Fibroblast of mammary gland (primary cell): ENCODE measurements at regions not wholly inside any gene's neighbourhood (a gene's known extent, or its start where the extent isn't known, plus 50 kb on each side); places are given as distances from the start of the nearest gene placed in this dataset.
A peak's percentile ranks its signal among the peaks of the same experiment; 100 is the strongest.
"Not testable (repeated sequence)": the region's sequence is repeated elsewhere in the genome, so short reads cannot be mapped to it uniquely, and the experiment has no call there.

Experiments
- DNase-seq: peaks from one replicate; pipeline ENCODE4 v3.0.0-alpha.2; 2010; ENCODE audit warnings: low read depth
- H3K4me3 ChIP-seq: 2 replicates; pipeline ENCODE4 v1.5.1; 2011; ENCODE audit warnings: low read depth, mild to moderate bottlenecking, low read length, moderate library complexity; ENCODE audit not compliant: control insufficient read depth
- CTCF ChIP-seq: conservative IDR thresholded peaks from 2 replicates; pipeline ENCODE4 v1.5.1; 2011; ENCODE audit warnings: low read depth, low read length, inconsistent platforms; ENCODE audit not compliant: control insufficient read depth, insufficient read depth

- DNase-seq, result no peak
- TF ChIP-seq CTCF, result no peak
Measured at GRCh38 chr17:77838748-77839697, 119.5 kb upstream of the TNRC6C start.

GRCh38 chr17:77839698-77840512 lies 118.6 kb upstream of the TNRC6C start:
- H3K4me3 ChIP-seq, result no peak overlapping the region
- no peak for DNase-seq
- no peak for TF ChIP-seq CTCF

More at GRCh38 chr17:77838748-77839697, 119.5 kb upstream of the TNRC6C start:
- H3K4me3 ChIP-seq, result no peak overlapping the region

GRCh38 chr17:77840513-77841165 lies 117.9 kb upstream of the TNRC6C start:
- no peak overlapping the region for H3K4me3 ChIP-seq
- DNase-seq, result no peak

GRCh38 chr17:77841742-77842527 lies 116.6 kb upstream of the TNRC6C start:
- H3K4me3 ChIP-seq, result no peak overlapping the region
- no peak for DNase-seq
- no peak for TF ChIP-seq CTCF

More at GRCh38 chr17:77840513-77841165, 117.9 kb upstream of the TNRC6C start:
- TF ChIP-seq CTCF, result no peak

GRCh38 chr17:77842528-77843147 lies 115.9 kb upstream of the TNRC6C start:
- DNase-seq, result peak; percentile 52
- H3K4me3 ChIP-seq, result no peak overlapping the region
- TF ChIP-seq CTCF, result no peak

GRCh38 chr17:77843255-77843895 lies 115.1 kb upstream of the TNRC6C start:
- not testable (repeated sequence) for H3K4me3 ChIP-seq
- DNase-seq, result peak; percentile 75
